ENCODE measurements at regions not wholly inside any gene's neighbourhood (a gene's known extent, or its start where the extent isn't known, plus 50 kb on each side); places are given as distances from the start of the nearest gene placed in this dataset.

DNA sequence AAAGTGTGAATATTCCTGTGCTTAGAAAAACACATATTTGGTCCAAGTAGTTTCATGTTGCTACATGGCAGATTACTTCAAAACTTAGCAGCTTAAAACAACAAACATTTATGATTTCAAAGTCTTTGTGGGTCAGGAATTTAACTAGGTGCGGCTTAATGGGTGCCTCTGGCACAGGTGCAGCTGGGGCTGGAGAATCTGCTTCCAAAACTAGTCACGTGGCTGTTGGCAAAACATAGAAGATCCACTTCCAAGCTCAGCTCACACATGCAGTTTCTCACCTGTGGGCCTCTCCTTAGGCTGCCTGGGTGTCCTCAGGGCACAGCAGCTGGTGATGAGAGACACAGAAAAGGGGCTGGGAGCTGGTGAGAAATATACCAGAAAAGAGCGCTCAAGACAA, 263.4 kb downstream of the TTLL7 start:
- intact Hi-C loops (cut with micrococcal nuclease), result no loop called here
- TF ChIP-seq, protein P1, sequence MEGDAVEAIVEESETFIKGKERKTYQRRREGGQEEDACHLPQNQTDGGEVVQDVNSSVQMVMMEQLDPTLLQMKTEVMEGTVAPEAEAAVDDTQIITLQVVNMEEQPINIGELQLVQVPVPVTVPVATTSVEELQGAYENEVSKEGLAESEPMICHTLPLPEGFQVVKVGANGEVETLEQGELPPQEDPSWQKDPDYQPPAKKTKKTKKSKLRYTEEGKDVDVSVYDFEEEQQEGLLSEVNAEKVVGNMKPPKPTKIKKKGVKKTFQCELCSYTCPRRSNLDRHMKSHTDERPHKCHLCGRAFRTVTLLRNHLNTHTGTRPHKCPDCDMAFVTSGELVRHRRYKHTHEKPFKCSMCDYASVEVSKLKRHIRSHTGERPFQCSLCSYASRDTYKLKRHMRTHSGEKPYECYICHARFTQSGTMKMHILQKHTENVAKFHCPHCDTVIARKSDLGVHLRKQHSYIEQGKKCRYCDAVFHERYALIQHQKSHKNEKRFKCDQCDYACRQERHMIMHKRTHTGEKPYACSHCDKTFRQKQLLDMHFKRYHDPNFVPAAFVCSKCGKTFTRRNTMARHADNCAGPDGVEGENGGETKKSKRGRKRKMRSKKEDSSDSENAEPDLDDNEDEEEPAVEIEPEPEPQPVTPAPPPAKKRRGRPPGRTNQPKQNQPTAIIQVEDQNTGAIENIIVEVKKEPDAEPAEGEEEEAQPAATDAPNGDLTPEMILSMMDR (IDR thresholded peaks at IDR 0.05; ENCODE audit: borderline replicate concordance), result no peak

DNA sequence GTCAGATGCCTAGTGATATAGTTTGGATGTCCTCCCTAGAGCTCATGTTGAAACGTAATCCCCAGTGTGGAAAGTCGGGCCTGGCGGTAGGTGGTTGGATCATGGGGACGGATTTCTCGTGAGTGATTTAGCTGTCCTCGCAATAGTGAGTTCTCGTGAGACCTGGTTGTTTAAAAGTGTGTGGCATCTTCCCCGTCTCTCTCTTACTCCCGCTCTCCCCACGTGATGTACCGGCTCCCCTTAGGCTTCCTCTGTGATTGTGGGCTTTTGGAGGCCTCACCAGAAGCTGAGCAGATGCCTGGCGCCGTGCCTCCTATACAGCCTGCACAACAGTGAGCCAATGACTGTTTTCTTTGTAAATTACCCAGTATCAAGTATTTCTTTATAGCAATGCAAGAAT, 264.5 kb downstream of the TTLL7 start:
- H3K27ac ChIP-seq (replicated peaks), result no peak overlapping the region
- DNase-seq, result no peak
- intact Hi-C loops (cut with micrococcal nuclease), result no loop called here
- no peaks in the 10 kb centered on the region for H3K36me3 ChIP-seq
- TF ChIP-seq, protein P1 (IDR thresholded peaks at IDR 0.05; ENCODE audit: borderline replicate concordance), result no peak
- no peaks in the 10 kb centered on the region for H3K4me1 ChIP-seq
- H3K9me3 ChIP-seq (replicated peaks), result no peaks in the 10 kb centered on the region
- H3K27me3 ChIP-seq (ENCODE audit: low read depth), result no peaks in the 10 kb centered on the region
- no peak overlapping the region for H3K4me3 ChIP-seq

More for the DNA sequence above, 263.4 kb downstream of the TTLL7 start:
- no peak for DNase-seq
- Histone ChIP-seq H3K4me3 (no peak overlapping the region), H3K27me3 (ENCODE audit: low read depth) (no peaks in the 10 kb centered on the region), H3K36me3 (no peaks in the 10 kb centered on the region), H3K9me3 (replicated peaks) (no peaks in the 10 kb centered on the region), H3K27ac (replicated peaks) (no peak overlapping the region), H3K4me1 (no peaks in the 10 kb centered on the region)

DNA sequence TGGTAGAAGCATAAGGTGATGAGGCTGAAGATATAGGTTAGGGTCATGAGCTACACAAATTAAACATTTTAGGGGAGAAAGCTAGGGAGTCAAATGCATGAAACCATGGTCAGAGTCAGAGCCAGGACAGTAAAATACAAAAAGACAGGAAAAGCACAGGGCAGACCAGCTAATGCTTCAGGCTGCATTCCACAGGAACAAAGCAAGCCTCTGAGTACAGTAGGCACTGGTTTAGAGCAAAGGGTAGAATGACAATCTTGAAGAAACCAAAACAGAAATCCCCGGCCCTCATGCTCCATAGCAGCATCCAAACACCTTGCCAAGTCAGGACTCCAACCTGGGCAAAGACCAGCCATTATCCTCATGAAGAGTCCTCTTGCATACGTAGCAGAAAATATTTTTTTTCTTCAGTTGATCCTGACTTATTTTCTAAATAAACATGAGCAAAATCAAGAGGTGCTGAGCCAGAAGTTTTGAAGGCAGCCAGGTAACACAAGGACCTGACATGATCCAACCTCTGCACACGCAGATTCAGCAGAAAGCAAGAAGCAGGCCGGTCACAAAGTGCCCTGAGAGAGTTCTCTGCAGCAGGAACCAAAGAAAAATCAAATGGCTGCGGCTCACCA, 273.1 kb downstream of the TTLL7 start:
- Histone ChIP-seq H3K4me1 (no peaks in the 10 kb centered on the region), H3K27ac (replicated peaks) (no peak overlapping the region), H3K36me3 (no peaks in the 10 kb centered on the region), H3K27me3 (ENCODE audit: low read depth) (no peaks in the 10 kb centered on the region), H3K9me3 (replicated peaks) (no peaks in the 10 kb centered on the region), H3K4me3 (no peak overlapping the region)
- intact Hi-C loops (cut with micrococcal nuclease), result no loop called here
- TF ChIP-seq, protein P1 (IDR thresholded peaks at IDR 0.05; ENCODE audit: borderline replicate concordance), result no peak
- no peak for DNase-seq

DNA sequence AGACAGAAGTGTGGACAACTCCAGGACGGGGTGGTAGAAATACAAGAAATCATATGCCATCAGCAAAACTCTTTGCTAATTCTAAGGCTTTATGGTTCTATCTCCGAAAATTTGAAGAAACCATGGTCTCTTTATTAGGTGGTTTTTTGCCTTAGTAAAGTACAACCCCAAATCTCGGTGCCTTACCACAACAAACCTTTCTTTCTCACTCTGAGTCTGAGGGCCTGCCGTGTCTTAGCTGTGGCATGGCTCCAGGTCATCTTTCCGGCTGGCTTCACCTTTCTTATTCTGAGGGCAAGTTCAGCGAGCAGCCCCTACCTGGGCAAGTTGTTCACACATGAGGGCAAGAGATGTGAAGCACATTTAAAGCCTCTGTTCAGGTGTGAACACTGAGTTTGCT, 280.6 kb downstream of the TTLL7 start:
- H3K4me1 ChIP-seq, result no peaks in the 10 kb centered on the region
- no peak for DNase-seq
- no peaks in the 10 kb centered on the region for H3K9me3 ChIP-seq (replicated peaks)
- TF ChIP-seq, protein P1 (IDR thresholded peaks at IDR 0.05; ENCODE audit: borderline replicate concordance), result no peak
- no peaks in the 10 kb centered on the region for H3K36me3 ChIP-seq
- no peak overlapping the region for H3K4me3 ChIP-seq
- no peak overlapping the region for H3K27ac ChIP-seq (replicated peaks)
- H3K27me3 ChIP-seq (ENCODE audit: low read depth), result no peaks in the 10 kb centered on the region
- intact Hi-C loops (cut with micrococcal nuclease), result no loop called here

DNA sequence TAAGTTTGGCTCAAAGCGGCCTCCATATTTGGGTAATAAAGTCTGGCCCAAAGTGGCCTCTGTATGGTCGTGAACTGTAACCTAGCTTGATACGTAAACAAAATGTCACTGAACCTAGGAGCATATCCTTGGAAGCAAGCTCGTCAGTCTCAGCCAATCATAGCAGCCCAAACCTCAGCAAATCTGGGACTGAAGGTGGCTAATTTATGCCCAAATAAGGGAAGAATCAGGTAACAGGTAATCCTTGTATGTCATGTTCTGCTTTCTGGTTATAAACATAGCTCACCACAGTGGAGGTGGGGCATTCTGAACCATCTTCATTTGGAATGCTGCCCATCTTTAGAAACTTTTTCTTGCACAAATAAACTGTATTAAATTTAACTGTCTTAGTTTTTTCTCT, 281.1 kb downstream of the TTLL7 start:
- intact Hi-C loops (cut with micrococcal nuclease), result no loop called here
- no peak overlapping the region for H3K27ac ChIP-seq (replicated peaks)
- H3K36me3 ChIP-seq, result no peaks in the 10 kb centered on the region
- TF ChIP-seq, protein P1 (IDR thresholded peaks at IDR 0.05; ENCODE audit: borderline replicate concordance), result no peak
- no peak for DNase-seq
- no peaks in the 10 kb centered on the region for H3K27me3 ChIP-seq (ENCODE audit: low read depth)
- no peaks in the 10 kb centered on the region for H3K9me3 ChIP-seq (replicated peaks)
- no peak overlapping the region for H3K4me3 ChIP-seq
- no peaks in the 10 kb centered on the region for H3K4me1 ChIP-seq

All from left ventricle myocardium inferior (tissue), 1 donor.